ENCODE measurements at regions not wholly inside any gene's neighbourhood (a gene's known extent, or its start where the extent isn't known, plus 50 kb on each side); places are given as distances from the start of the nearest gene placed in this dataset.

DNA sequence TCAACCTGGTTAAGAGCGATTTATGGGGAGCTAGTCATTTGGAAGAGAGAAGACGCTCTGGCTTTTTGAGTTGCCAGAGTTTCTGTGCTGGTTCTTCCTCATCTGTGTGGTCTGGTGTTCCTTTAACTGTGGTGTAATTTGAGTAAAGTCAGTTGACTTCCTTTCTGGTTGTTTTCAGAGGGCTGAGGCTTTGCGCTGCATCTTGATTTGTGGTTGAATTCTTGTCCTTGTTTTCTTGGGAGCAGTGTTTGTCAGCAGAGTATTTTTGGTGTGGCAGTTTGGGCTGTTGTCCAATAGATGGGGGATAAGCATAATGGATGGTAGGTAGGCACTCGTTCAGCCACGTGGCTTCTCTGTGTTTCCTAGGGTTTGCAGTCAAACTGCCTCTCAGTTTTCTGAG lies 2143.2 kb upstream of the TENM3 start:
- TF ChIP-seq, protein P1, sequence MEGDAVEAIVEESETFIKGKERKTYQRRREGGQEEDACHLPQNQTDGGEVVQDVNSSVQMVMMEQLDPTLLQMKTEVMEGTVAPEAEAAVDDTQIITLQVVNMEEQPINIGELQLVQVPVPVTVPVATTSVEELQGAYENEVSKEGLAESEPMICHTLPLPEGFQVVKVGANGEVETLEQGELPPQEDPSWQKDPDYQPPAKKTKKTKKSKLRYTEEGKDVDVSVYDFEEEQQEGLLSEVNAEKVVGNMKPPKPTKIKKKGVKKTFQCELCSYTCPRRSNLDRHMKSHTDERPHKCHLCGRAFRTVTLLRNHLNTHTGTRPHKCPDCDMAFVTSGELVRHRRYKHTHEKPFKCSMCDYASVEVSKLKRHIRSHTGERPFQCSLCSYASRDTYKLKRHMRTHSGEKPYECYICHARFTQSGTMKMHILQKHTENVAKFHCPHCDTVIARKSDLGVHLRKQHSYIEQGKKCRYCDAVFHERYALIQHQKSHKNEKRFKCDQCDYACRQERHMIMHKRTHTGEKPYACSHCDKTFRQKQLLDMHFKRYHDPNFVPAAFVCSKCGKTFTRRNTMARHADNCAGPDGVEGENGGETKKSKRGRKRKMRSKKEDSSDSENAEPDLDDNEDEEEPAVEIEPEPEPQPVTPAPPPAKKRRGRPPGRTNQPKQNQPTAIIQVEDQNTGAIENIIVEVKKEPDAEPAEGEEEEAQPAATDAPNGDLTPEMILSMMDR (IDR thresholded peaks at IDR 0.05) = no peak
- no peak for TF ChIP-seq POLR2A (IDR thresholded peaks at IDR 0.05)
